B cell (primary cell): ENCODE measurements at regions not wholly inside any gene's neighbourhood (a gene's known extent, or its start where the extent isn't known, plus 50 kb on each side); places are given as distances from the start of the nearest gene placed in this dataset.

Experiments used
- EZH2 ChIP-seq: IDR thresholded peaks from 2 replicates; pipeline ENCODE4 v1.6.1; 2012; ENCODE audit warnings: borderline replicate concordance, low read depth, mild to moderate bottlenecking, moderate library complexity, low read length; ENCODE audit not compliant: insufficient read depth, poor library complexity, severe bottlenecking
- TF ChIP-seq, protein P1 (sequence below): fragments of 200-600 bp; IDR thresholded peaks from one replicate; pipeline ENCODE4 v1.8.0; 2022; ENCODE audit warnings: antibody characterized with exemption, mild to moderate bottlenecking

DNA sequence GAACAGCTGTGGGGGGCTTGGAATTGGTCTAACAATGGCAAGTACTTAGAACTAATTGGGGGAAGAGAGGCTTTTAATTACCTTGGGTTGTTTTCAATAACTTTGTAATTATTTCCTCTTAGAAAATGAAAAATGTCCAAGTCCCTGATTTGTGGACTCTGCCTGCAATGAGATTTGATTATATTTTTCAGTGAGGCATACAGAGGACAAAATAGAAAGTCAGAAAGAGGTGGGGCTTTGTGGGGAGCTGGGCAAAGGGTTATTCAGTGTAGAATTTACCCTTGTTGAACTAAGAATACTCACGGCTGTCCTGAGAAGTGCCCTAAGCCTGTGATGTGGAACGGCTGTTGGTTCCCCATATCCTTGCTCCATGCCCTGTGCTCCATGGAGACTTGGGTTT lies 153.0 kb downstream of the ICE1 start:
- TF ChIP-seq, protein P1, sequence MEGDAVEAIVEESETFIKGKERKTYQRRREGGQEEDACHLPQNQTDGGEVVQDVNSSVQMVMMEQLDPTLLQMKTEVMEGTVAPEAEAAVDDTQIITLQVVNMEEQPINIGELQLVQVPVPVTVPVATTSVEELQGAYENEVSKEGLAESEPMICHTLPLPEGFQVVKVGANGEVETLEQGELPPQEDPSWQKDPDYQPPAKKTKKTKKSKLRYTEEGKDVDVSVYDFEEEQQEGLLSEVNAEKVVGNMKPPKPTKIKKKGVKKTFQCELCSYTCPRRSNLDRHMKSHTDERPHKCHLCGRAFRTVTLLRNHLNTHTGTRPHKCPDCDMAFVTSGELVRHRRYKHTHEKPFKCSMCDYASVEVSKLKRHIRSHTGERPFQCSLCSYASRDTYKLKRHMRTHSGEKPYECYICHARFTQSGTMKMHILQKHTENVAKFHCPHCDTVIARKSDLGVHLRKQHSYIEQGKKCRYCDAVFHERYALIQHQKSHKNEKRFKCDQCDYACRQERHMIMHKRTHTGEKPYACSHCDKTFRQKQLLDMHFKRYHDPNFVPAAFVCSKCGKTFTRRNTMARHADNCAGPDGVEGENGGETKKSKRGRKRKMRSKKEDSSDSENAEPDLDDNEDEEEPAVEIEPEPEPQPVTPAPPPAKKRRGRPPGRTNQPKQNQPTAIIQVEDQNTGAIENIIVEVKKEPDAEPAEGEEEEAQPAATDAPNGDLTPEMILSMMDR = no peak
- no peak for TF ChIP-seq EZH2
